T-cell (primary cell): ENCODE measurements at regions not wholly inside any gene's neighbourhood (a gene's known extent, or its start where the extent isn't known, plus 50 kb on each side); places are given as distances from the start of the nearest gene placed in this dataset.
"Not testable (repeated sequence)": the region's sequence is repeated elsewhere in the genome, so short reads cannot be mapped to it uniquely, and the experiment has no call there.

ENCODE experiments used
- ATAC-seq, 4 experiments: fragments of 200-7000 bp in 3 of 4; fragments of 150-1000 bp in 1 of 4; cut with Tn5 transposase; replicated peaks in 1 of 4; 1 replicate in 3 of 4; 2 replicates in 1 of 4; pipeline ENCODE4 v1.10.0; 2021; ENCODE audit warnings: moderate library complexity in 3 of 4, mild to moderate bottlenecking in 2 of 4, moderate number of reproducible peaks in 1 of 4
- CTCF ChIA-PET, 2 donors: fragments of 300-600 bp; sonication (Branson Sonifier 250); formaldehyde crosslinking; loops; one replicate each; lab custom pipeline; 2022; ENCODE audit warnings: antibody characterized with exemption in 2 of 2; lab: Charles Lee
- POLR2A ChIA-PET, 2 donors: fragments of 300-600 bp; sonication (Branson Sonifier 250); formaldehyde crosslinking; loops; one replicate each; lab custom pipeline; 2022; ENCODE audit warnings: antibody characterized with exemption in 2 of 2; lab: Charles Lee
- DNase-seq, 35 experiments: peaks; one replicate each; pipeline versions ENCODE4 v3.0.0 to v3.0.0-alpha.2; 2013 to 2023
- H3K27ac ChIP-seq: one replicate; pipeline ENCODE4 v1.5.1; 2013; ENCODE audit warnings: low read length
- H3K27me3 ChIP-seq, 2 experiments: replicated peaks in 1 of 2; 1 replicate in 1 of 2; 2 replicates in 1 of 2; pipeline versions ENCODE4 v1.6.1 to v1.7.0; 2013; ENCODE audit warnings: low read length in 1 of 2, mixed read lengths in 1 of 2; ENCODE audit not compliant: control insufficient read depth in 2 of 2, insufficient read depth in 2 of 2; ENCODE audit errors: extremely low read depth in 1 of 2
- H3K36me3 ChIP-seq, 2 donors: 1 replicate in 1 of 2; 2 replicates in 1 of 2; pipeline versions ENCODE4 v1.6.1 to v1.7.0; 2013; ENCODE audit warnings: low read length in 1 of 2; ENCODE audit not compliant: control insufficient read depth in 2 of 2, insufficient read depth in 1 of 2; ENCODE audit errors: extremely low read depth in 1 of 2
- H3K4me1 ChIP-seq, 2 experiments: 1 replicate in 1 of 2; 2 replicates in 1 of 2; pipeline versions ENCODE4 v1.6.1 to v1.7.0; 2013; ENCODE audit warnings: low read length in 2 of 2, mixed read lengths in 1 of 2; ENCODE audit not compliant: insufficient read depth in 2 of 2, control insufficient read depth in 1 of 2; ENCODE audit errors: extremely low read depth in 1 of 2
- H3K4me3 ChIP-seq, 2 donors: 1 replicate in 1 of 2; 2 replicates in 1 of 2; pipeline versions ENCODE4 v1.5.1 to v1.7.0; 2013; ENCODE audit warnings: mild to moderate bottlenecking in 2 of 2, low read length in 1 of 2, moderate library complexity in 1 of 2; ENCODE audit not compliant: control insufficient read depth in 1 of 2; ENCODE audit errors: extremely low read depth in 1 of 2
- H3K9me3 ChIP-seq: 2 replicates; pipeline ENCODE4 v1.7.0; 2013
- H3K27ac Mint-ChIP-seq, 2 donors: one replicate each; pipeline ENCODE4 v1.8.0; 2020 to 2021; ENCODE audit warnings: mild to moderate bottlenecking in 2 of 2, mixed read lengths in 2 of 2
- H3K27me3 Mint-ChIP-seq, 2 donors: one replicate each; pipeline ENCODE4 v1.8.0; 2021 to 2022; ENCODE audit warnings: mixed read lengths in 2 of 2
- H3K36me3 Mint-ChIP-seq: one replicate; pipeline ENCODE4 v1.8.0; 2021; ENCODE audit warnings: mixed read lengths
- H3K4me1 Mint-ChIP-seq, 3 donors: one replicate each; pipeline ENCODE4 v1.8.0; 2020 to 2022; ENCODE audit warnings: mixed read lengths in 3 of 3, mild to moderate bottlenecking in 1 of 3
- H3K4me3 Mint-ChIP-seq, 3 donors: one replicate each; pipeline ENCODE4 v1.8.0; 2020 to 2022; ENCODE audit warnings: mild to moderate bottlenecking in 3 of 3, mixed read lengths in 3 of 3, moderate library complexity in 3 of 3
- H3K9me3 Mint-ChIP-seq, 3 donors: one replicate each; pipeline ENCODE4 v1.8.0; 2020 to 2022; ENCODE audit warnings: mixed read lengths in 3 of 3
- WGBS: methylation state at CpG from one replicate; pipeline ENCODE4 v1.1.5; 2013; ENCODE audit warnings: missing lambda C conversion rate; ENCODE audit not compliant: insufficient coverage; 5-methylcytosine and 5-hydroxymethylcytosine counted together

GRCh38 chr18:9049495-9049809, 53.0 kb upstream of the NDUFV2 start:
- DNase-seq: no peak
- Mint-ChIP-seq H3K27me3 (no peaks in the 10 kb centered on the region), H3K4me1 (peaks cover 0 to 2% (median 0%) of the 10 kb centered on the region in 3 donors), H3K27ac (no peak overlapping the region), H3K4me3 (no peak overlapping the region), H3K9me3 (peaks cover 11 to 17% (median 17%) of the 10 kb centered on the region in 3 donors), H3K36me3 (peaks cover 5% of the 10 kb centered on the region)
- ChIA-PET CTCF (no interaction called here), POLR2A (no interaction called here)
- no peak overlapping the region for H3K27ac ChIP-seq
- no peaks in the 10 kb centered on the region for H3K9me3 ChIP-seq
- no peaks in the 10 kb centered on the region for H3K27me3 ChIP-seq
- no peak for ATAC-seq
- H3K4me3 ChIP-seq: no peak overlapping the region
- no peaks in the 10 kb centered on the region for H3K36me3 ChIP-seq
- no peaks in the 10 kb centered on the region for H3K4me1 ChIP-seq

- H3K36me3 ChIP-seq, H3K27ac Mint-ChIP-seq, H3K4me3 ChIP-seq, H3K36me3 Mint-ChIP-seq, DNase-seq, H3K27ac ChIP-seq, H3K4me1 ChIP-seq, H3K27me3 ChIP-seq, H3K9me3 ChIP-seq, H3K4me3 Mint-ChIP-seq, H3K27me3 Mint-ChIP-seq, CTCF ChIA-PET, H3K4me1 Mint-ChIP-seq, POLR2A ChIA-PET, ATAC-seq: not testable (repeated sequence)
- WGBS: 50% methylated on average over 1 of the region's 1 CpG
- H3K9me3 Mint-ChIP-seq: peaks cover 11 to 17% (median 17%) of the 10 kb centered on the region in 3 donors
Observed at GRCh38 chr18:9050628-9051284, 51.7 kb upstream of the NDUFV2 start.
